Stimulated activated CD8-positive, alpha-beta memory T cell treated with anti-CD3 and anti-CD28 coated beads, Interleukin-15, amount 100 ng/mL, for 24 hours (primary cell): ENCODE measurements at regions not wholly inside any gene's neighbourhood (a gene's known extent, or its start where the extent isn't known, plus 50 kb on each side); places are given as distances from the start of the nearest gene placed in this dataset.

Source experiments
- DNase-seq: peaks from one replicate; pipeline ENCODE4 v3.0.0-alpha.2; 2020; ENCODE audit warnings: low read depth

DNA sequence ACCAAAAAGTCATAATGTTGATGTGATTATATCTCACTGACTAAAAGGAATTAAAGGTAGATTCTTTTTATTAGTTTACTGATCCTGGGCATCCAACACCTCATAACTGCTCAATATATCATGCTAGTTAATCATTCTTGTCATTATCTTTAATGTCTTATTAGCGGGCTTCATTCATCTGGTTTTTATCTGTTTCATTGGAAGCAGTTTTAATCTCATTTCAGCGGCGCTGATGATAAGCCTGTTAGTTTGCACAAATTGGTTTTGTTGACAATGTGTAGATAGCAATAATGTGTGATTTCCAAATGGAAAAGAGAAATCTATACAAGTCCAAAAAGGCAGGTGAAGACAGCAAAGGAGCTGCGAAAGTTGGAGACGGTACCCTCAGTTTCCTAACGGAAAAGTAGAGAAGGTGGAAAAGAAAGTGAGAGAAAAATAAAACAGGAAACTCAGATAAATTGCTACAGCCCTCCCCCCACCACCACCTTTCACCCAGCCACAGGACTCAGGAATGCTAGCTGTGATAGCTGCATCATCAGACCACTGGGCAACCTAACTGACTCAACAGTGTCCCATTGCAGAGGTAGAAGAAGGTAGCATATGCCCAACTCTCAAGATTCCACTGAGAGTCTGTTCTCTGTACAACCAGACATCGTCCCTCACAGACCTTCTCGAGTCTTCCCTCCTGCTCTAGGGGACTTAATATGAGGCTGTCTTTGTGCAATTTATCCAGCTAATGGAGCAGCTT lies 241.7 kb upstream of the CAMK1G start:
- DNase-seq, result no peak

DNA sequence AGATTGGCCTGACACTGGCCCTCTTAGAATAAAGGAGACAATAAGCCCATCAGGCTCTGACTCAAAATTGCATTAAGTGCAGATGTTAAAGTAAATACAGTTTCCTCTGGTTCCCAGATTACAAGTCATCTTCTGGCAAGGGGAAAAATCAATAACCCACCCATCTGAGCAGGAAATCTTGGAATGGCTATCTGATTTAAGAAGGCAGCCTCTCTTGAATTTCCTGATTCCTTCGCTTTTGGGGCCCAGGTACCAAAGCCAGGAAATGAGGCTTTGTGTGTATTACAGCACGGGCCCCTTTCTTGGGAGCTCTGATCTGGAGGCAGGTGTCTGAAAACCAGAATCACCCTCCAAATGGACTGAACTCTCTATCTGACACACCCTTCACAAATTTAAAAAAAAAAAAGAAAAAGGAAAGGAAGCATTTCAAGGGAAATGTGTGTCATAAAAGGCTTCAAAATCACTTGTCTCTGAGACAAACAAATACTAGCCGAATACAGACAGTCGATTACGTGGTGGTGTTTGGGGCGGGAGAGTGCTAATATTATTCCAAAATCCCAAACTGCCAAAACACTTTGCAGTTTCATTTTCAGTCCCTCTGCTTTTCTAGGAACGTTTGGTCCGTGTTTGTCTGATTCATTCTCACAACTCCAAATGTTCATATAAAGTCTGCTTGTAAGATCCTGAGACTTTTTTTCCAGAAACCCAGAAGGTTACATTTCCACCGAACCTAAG lies 240.9 kb upstream of the CAMK1G start:
- no peak for DNase-seq

DNA sequence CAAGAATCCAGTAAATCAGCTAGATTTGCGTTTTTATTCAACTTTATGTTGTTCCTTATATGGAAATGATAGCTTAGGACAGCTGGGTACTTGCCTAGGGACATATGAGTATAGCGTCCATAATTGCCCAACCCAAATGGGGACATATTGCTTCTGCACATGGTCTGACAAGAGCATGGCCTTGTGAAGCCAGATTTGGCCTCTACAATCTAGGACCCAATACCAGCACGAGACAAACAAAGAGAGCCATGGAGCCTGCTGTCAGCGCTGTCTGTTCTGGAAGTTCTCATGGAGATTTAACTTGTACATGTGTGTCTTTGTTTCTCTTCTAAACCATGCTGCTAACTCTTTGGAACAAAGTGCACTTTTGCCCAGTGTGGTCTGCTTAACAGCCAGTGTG lies 240.0 kb upstream of the CAMK1G start:
- DNase-seq, result no peak

DNA sequence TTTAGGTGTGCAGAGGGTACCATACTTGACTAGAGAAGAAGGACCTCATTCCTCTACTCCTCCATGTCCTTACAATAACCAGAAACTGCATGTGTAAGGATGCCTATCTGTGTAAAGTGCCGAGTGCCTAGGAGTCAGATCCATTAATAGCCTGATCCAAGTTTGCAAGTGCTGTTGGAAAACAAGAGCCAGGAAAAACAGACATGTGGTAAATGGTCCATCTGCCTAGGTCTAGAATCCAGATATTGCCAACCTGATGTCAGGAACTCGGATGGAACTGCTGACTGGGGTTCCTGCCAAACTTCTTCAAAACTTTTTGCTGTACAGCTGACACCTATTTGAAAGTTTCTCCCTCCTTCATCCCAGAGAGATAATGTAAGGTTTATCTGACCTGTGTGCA lies 239.4 kb upstream of the CAMK1G start:
- no peak for DNase-seq

DNA sequence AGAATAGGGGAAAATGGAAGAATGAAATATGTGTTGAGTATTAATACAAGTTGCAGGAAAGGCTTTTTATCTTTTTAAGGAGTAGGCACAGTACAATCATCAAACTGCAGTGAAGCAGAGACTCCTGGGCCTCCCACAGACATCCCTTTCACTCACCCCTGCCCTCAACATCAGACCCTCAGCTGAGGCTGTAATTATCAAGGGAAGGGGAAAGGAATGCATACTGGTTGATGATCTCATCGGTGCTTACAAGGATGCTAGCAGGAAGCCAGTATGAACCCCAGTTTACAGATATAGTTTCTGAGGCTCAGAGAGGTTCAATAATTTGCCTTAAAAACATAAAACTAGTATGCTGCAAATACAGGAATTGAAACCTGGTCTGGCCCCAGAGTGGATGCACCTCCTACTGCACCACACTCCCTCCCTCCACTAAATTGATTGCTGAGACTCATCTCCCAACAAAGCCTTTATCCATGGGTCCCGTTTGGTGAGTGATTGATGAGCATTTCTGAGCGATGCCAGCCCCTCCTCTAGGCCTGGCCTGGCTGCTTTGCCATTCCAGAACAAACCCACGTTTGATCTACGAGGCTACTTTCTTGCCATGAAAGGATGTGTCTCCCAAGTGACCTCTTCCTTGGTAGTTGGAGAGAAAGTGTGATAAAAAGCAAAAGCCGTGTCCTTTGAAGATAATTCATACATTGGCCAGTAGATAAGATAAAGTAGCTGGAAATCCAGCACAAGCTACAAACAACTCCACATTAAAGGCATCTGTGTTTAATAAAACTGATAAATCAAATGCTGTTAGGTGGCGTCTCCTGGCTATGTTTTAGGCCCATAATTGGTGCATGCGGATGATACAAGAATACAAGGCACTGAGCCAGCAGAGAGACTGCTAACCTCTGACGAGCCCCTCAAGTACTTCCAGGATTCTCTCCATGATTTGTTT lies 233.9 kb upstream of the CAMK1G start:
- DNase-seq, result no peak

DNA sequence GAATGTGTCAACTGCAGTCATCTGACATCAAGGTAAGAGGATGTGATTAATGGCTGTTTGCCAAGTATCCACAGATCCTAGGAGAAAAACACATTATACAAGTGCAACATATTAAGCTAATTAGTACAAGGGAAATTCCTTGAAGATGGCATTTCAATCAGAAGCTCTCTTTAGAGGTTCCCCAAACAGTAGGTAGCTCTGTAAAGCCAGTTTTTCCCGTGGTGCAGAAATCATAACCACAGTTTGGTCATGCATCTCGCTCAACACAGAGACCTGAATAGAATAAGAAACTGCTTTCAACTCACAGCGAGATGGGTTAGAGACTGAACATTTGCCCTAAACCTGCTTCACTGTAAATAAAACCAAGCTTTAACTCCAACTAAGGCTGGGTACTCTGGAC lies 230.5 kb upstream of the CAMK1G start:
- DNase-seq, result no peak

DNA sequence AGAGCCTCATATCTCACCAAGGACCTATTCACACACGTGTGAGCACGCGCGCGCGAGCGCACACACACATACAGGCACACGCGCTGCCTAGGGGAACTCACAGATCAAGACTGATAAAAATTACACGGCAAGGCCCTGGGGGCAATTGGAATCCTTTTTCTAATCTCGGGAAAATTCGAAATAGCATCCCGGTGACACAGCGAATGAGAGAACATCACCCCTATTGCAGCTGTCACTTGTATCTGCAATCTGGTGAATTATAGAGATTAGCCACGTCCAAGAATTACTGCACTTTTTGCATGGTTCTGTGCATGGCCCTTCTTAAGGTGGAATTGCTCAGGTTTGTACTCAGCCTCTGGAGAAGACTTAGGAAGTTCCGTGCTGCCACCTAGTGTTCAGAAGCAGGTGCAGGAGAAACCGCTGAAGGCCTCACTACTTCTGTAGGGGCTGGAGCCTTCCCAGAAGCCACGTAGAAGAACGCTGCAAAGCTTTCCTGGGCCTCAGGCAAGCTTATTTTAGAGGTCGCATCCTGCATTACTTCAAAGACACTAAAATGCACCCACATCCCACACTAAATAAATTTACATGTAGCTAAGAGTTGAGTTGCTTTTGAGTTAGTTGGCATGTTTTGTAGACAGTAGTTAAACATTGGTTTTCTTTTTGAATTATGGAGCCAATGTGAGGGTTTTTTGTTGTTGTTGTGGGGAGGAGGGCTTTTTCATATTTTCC lies 229.2 kb upstream of the CAMK1G start:
- no peak for DNase-seq

DNA sequence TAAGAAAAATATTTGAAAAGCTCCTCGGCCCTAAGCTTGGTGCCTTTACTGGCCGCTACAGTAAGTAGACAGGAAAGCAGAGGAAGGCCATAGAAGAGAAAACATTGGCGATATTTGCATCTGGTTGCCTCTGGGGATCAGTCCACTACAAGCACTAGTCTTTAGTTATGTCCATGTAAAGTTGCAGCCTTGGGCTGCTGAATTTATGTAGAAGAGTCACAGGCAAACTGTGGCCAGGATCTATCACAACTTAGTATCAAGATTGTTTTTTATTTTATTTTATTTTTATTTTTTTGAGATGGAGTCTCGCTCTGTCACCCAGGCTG lies 228.7 kb upstream of the CAMK1G start:
- DNase-seq, result no peak

DNA sequence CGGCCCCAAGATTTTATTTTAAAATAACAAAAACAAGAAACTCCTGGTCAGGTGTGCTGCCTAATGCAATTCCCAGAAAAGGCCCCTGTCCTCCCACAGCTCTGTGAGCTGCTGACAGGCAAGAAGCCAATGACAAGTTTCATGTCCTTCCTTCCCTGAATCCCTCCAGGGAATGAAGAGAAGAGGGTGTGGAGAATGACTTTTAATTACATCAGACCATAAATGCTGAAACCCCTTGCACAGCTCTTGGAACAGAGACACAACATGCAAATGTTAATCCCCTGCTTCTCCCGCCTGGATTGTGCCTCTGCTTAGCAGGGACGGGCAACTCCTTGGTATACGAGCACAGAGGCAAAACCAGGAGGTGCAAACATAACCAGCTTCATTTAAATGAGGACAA lies 228.1 kb upstream of the CAMK1G start:
- no peak for DNase-seq

DNA sequence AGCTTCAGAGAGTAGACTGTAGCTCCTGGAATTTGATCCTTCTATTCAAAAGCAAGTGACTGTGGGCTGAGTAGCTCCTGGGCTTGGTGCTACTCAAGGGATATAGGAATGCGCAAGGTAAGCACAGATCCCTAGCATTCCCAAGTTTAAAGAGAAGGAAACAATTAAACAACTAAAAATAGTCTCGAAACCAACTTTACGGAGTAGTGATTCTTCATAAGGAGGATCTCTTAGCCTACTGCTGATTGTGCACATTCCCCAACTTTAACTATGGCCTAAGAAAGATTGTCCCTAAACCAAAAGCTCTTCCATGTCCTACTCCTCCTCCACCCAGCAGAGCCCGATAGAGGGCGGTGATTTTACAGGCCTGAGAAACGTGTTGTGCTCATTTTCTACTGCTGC lies 226.5 kb upstream of the CAMK1G start:
- no peak for DNase-seq

DNA sequence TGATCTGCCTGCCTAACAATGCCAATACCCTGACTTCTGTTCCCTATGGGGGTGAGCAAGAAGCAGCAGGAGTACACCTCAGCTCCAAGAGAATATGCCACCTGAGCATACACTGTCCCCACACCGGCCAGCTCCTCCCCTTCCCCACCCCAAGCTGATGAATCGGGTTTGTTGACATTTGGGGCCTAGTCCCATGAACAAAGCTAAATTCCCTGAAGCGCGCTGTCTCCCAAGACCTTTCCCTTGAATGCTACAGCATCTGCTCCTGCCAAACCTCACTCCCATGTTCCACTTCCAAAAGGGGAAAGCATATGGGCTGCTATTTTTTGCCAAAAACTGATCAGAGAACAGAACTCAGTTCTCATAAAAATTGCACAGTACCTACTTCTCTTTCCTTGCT lies 220.4 kb upstream of the CAMK1G start:
- no peak for DNase-seq

DNA sequence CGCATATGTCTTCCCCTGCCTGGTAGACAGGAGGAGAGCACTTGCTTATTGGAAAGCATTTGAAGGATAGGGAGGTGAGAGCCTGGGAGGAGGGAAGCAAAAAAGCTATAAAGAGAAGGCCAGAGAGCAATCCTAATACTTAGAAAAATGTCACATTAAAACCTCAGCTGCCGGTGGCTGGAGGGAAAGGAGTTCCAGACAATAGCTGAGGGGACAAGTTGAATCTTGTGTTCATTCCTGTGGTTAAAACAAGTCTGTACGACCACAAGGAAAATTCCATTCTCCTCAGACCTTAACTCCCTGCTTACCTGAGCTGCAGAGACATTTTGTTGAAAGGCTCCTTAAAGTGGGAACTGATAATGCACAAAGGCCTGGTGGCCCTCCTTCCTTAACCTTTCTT lies 218.8 kb upstream of the CAMK1G start:
- DNase-seq, result no peak

DNA sequence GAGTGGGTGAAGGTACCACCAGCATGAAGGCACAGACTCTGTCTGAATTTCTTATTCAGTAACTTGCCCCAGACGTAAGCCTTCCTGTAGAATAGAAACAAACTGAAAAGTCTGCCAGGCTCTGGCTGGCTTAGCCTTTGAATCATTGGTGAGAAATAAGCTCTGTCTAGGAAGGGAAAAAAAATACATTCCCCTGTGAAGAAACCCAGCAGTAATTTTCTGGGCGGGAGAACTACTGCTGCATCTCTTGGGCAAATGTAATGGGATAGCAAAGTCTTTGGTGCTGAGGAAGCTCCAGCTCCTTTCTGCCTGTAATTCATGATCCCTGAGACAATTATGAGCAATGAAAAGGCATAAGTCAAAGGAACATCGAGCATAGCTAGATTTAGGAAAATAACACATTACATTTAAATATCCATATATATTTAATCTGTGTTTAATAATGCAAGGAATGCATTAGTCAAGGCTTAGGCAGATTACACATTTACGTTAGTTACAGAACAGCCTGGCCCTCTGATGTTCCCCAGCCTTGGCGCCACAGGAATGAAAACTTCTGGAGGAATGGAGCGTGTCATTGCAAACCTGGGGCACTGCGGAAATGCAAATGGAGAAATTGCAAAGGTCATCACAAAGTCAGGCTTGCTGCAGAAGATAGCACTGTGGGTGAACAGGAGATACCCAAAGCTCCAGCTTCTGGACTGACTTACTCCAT lies 216.3 kb upstream of the CAMK1G start:
- DNase-seq, result no peak

DNA sequence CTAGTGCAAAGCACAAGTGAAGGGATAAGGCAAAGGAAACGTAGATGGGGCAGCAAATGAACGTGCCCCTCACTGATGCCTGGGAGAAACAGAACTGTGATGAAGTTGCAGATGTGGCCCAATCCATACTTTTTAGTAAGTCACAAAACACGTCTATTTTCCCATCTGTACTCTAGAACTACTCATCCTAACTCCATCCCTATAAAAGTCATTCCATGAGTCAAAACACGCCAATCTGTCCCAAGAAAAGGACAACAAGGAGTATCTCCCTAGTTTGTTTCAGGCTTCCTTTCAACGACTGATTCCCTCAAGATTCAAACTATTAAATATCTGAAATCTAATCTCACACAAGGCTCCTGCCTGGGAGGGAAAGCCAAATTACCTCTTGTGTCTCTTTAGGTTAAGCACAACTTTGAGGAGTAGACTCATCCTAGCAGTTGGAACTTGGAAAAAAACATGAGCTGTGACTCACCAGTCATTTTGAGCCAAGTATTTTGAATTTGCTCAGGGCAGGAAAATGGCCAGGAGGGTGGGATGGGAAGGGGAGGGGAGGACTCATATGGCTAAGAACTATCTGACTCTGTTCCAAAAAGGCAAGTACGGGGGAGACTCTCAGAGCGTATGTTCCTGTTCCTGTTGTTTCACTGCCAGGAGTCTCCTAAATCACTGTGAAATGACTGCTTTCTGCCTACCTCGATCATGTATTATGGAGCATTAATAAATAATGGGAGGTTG lies 214.5 kb upstream of the CAMK1G start:
- DNase-seq, result no peak

DNA sequence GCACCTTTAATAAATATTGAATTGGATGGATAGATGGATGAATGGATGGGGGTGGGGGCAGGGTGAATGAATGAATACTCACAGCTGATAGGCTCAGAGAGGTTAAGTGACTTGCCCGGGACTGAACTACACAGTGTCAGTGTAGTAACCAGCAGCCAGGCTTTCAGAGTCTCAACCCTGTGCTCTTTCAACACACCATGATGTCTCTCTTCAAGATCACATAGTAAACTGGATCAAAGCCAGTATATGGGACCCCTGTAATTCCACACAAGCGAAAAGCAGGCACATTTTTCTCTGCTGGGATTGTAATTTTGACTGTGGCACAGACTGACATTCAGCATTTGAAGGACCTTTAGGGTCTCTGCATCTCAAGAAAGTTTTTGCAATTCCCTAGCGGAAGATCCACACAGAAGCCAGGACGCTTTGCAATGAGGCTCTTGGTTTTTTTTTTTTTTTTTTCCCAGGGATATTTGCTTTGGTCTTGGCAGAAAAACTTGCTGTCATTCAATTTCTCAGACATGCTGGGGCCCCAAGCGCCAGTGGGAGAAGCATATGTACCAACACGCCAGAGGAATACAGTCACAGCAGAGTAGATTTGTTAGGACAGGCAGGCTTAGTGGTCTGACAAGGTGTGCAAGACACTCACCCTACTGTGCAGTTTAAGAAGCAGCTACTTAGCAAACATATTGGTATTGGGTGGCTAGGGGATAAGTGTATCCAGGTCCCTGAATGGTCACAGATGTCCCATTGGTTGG lies 213.1 kb upstream of the CAMK1G start:
- no peak for DNase-seq

DNA sequence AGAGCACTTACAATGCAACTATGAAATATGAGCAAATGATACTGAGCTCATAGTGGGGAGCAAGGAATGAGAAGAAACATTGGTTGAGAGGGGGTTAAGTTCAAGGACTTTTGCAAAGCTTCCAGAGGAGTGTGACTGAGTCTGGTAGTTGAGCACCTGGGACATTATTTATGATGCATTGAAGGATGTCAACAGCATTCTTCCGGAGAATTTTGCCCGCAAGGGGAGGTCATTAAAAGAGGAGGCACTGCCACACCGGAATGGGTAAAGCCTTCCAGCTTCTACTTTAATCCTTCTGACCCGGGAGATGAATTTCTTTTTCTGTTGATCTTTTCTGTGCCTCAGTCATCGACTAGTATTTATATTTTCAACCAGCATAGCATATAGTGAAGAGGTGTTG lies 208.4 kb upstream of the CAMK1G start:
- no peak for DNase-seq

DNA sequence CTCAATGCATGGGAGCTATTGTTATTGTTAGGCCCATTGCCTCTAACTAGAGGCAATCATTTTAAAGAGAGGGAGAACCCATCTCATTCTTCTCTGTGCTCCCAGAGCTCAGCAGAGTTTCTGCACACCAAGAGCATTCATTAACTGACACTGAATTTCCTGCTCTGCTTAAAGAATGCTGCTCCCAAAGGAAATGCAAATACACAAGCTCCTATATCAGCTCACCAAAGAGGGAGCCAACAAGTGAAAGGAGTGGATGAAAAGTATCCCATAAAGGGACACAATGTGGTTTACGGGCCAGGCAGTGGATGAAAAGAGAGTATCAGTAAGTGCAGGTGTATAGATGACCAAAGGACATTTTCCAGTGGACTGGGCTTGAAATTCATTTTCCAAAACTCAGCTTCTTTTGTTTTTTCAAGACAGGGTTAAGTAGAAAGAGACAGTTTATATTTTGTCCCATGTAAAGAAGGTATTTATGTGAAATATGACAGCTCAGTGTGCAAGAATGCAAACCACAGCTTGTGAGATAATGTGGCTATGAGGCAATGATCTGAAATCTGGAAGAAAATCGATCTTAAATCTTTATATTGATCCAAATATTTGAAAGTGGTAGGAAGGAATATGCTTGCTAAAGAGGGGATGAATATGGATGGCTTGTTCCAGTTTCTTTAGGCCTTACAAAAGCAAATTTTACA lies 207.7 kb upstream of the CAMK1G start:
- DNase-seq, result no peak

DNA sequence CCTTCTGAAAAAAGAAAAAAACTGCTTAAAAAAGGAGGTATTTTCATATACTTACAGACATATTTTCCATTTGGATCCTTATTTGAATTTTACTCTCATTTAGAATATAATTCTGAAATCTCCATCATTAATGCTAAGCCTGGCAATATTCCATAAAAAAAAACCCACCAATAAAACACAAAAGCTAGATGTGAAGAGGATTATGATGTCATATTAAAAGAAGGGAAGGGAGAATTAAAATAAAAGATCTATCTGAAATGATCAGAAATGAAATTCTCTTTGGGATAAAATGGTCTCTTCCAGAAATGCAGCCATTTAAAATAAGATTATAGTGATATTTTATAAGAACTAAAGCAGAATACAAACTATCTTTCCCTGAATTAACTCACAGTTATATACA lies 206.7 kb upstream of the CAMK1G start:
- DNase-seq, result no peak

DNA sequence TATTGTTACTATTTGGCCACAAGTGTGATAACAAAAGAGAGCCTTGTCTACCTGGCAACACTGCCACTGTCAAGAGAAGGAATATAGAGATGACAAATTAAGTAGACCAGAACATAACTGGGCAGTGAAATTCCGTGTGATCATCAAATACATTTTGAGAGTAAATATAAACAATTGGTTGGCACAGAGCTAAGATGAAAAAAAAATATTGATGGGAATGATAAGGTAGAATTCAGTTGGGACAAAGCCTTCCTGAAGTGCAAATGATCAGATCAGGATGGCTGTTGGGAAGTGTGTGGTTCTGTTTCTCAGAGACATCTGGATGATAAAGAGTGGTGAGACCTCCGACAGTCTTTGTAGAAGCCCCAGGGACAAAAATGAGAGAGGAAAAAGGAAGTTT lies 205.5 kb upstream of the CAMK1G start:
- no peak for DNase-seq

DNA sequence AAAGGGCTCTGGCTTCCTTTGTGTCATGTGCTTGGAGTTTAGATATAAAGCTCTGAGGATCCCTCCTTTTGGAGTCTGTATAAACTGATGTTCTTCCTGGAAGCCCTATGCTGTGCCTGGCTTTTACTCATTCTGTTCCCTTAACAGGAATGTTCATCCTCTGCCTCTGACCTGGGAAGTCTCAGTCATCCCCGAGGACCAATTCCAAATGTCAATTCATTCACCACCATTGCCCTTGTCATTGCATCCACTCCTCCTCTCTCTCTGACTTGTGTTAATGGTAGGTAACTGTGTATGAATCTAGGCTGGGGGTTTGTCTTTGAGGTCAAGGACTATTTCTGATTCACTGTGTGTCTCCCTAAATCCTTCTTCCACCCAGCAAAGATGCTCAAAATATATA lies 204.2 kb upstream of the CAMK1G start:
- no peak for DNase-seq
